ENCODE measurements at regions not wholly inside any gene's neighbourhood (a gene's known extent, or its start where the extent isn't known, plus 50 kb on each side); places are given as distances from the start of the nearest gene placed in this dataset.

GRCh38 chrX:149198980-149199732 lies 305.9 kb downstream of the IDS start:
- no peak for TF ChIP-seq CTCF (IDR thresholded peaks at IDR 0.05; ENCODE audit: insufficient read depth, missing control alignments)
- FAIRE-seq (no peak), DNase-seq (ENCODE audit: insufficient read length, low spot score) (no peak)

GRCh38 chrX:149185087-149185486 lies 320.0 kb downstream of the IDS start:
- FAIRE-seq (no peak), DNase-seq (ENCODE audit: insufficient read length, low spot score) (no peak)
- no peak for TF ChIP-seq CTCF (IDR thresholded peaks at IDR 0.05; ENCODE audit: insufficient read depth, missing control alignments)

GRCh38 chrX:149161435-149162088 lies 343.5 kb downstream of the IDS start:
- no peak for FAIRE-seq
- DNase-seq (ENCODE audit: insufficient read length, low spot score) = no peak
- no peak for TF ChIP-seq CTCF (IDR thresholded peaks at IDR 0.05; ENCODE audit: insufficient read depth, missing control alignments)

- TF ChIP-seq CTCF (IDR thresholded peaks at IDR 0.05; ENCODE audit: insufficient read depth, missing control alignments) = no peak
- FAIRE-seq (peak; percentile 72), DNase-seq (ENCODE audit: insufficient read length, low spot score) (no peak)
Measured at GRCh38 chrX:149157976-149158375, 347.1 kb downstream of the IDS start.

GRCh38 chrX:149152941-149153340 lies 352.2 kb downstream of the IDS start:
- no peak for DNase-seq (ENCODE audit: insufficient read length, low spot score)
- no peak for TF ChIP-seq CTCF (IDR thresholded peaks at IDR 0.05; ENCODE audit: insufficient read depth, missing control alignments)
- no peak for FAIRE-seq

GRCh38 chrX:149151805-149152757 lies 353.0 kb downstream of the IDS start:
- no peak for TF ChIP-seq CTCF (IDR thresholded peaks at IDR 0.05; ENCODE audit: insufficient read depth, missing control alignments)
- no peak for DNase-seq (ENCODE audit: insufficient read length, low spot score)
- no peak for FAIRE-seq
